Duodenal mucosa (tissue), 2 donors: ENCODE measurements at regions not wholly inside any gene's neighbourhood (a gene's known extent, or its start where the extent isn't known, plus 50 kb on each side); places are given as distances from the start of the nearest gene placed in this dataset.

Source experiments
- H3K27ac ChIP-seq: one replicate; pipeline ENCODE4 v1.7.0; 2013; ENCODE audit warnings: low read depth, low read length
- H3K27me3 ChIP-seq, 2 donors: one replicate each; pipeline ENCODE4 v1.7.0; 2013; ENCODE audit warnings: low read length in 2 of 2, control low read depth in 1 of 2; ENCODE audit not compliant: insufficient read depth in 2 of 2, control insufficient read depth in 1 of 2
- H3K36me3 ChIP-seq, 2 donors: one replicate each; pipeline ENCODE4 v1.7.0; 2013; ENCODE audit warnings: low read length in 2 of 2, control low read depth in 1 of 2; ENCODE audit not compliant: insufficient read depth in 2 of 2, control insufficient read depth in 1 of 2
- H3K4me1 ChIP-seq, 2 donors: one replicate each; pipeline ENCODE4 v1.7.0; 2013; ENCODE audit warnings: low read length in 2 of 2, control low read depth in 1 of 2; ENCODE audit not compliant: insufficient read depth in 2 of 2, control insufficient read depth in 1 of 2
- H3K4me3 ChIP-seq, 2 donors: one replicate each; pipeline ENCODE4 v1.7.0; 2013; ENCODE audit warnings: low read length in 2 of 2, low read depth in 1 of 2
- H3K9ac ChIP-seq, 2 donors: one replicate each; pipeline ENCODE4 v1.7.0; 2013; ENCODE audit warnings: low read length in 2 of 2, low read depth in 1 of 2
- H3K9me3 ChIP-seq, 2 donors: one replicate each; pipeline ENCODE4 v1.7.0; 2013; ENCODE audit warnings: low read length in 2 of 2, control low read depth in 1 of 2; ENCODE audit not compliant: control insufficient read depth in 1 of 2

DNA sequence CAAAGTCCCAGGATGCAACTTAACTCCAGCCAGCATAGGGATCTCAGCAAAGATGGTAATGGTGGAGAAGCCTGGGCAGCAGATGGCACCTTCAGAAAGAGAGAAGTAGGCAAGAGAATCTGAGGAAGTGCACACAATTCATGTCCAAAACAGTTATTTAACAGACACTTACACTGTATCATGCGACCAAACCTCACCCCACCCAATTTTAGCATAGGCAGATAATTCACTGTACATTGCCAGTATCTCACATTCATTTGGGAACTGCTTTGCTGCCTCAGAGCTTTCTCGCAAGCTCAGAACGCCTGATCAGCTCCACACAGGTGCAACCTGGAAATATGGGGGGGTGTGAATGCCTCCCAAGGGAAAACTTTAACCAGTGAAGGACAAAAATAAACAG lies 143.0 kb upstream of the MAOA start:
- H3K36me3 ChIP-seq = no peaks in the 10 kb centered on the region
- no peak overlapping the region for H3K9ac ChIP-seq
- no peaks in the 10 kb centered on the region for H3K27me3 ChIP-seq
- no peak overlapping the region for H3K4me3 ChIP-seq
- H3K4me1 ChIP-seq = no peaks in the 10 kb centered on the region
- H3K27ac ChIP-seq = no peak overlapping the region
- no peaks in the 10 kb centered on the region for H3K9me3 ChIP-seq

DNA sequence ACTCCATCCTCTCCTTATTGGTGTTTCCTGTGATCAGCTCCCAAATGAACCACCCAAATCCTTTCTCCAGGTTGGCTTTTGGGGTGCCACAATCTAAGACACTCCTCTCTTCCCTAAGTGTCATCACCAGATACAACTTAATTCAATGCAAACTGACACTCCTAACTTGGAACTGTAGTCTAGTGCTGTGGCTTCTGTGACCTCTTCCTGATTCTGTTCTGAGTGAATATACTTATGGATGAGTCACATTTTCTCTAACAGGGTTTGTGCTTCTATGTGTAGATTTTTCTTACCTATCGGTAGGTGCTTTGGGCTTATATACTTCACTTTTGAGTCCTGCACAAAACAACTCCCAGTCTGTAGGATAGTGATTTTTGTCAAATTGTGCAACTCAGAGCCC lies 141.3 kb upstream of the MAOA start:
- Histone ChIP-seq H3K36me3 (no peaks in the 10 kb centered on the region), H3K27ac (no peak overlapping the region), H3K9ac (no peak overlapping the region), H3K27me3 (no peaks in the 10 kb centered on the region), H3K4me1 (no peaks in the 10 kb centered on the region), H3K9me3 (no peaks in the 10 kb centered on the region), H3K4me3 (no peak overlapping the region)

DNA sequence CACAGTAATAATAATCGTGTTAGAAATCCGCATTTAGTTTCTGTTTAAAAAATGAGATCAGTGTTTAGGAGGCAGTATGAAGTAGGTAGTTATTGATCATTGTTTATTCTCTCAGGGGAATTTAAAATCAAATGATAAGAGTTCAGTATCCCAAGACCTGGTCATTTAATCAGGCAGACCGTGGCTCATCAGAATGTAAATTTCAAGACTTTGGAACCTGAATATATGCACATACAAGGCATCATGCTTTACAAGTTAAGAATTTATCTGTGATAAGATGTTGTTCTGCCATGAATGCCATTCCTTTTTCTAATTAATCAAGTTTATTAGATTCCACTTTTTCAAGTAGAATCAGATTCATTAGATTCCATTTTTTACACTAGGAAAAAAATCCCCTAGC lies 133.5 kb upstream of the MAOA start:
- Histone ChIP-seq H3K4me1 (no peaks in the 10 kb centered on the region), H3K4me3 (no peak overlapping the region), H3K9me3 (no peaks in the 10 kb centered on the region), H3K27me3 (no peaks in the 10 kb centered on the region), H3K36me3 (no peaks in the 10 kb centered on the region), H3K9ac (no peak overlapping the region), H3K27ac (no peak overlapping the region)

DNA sequence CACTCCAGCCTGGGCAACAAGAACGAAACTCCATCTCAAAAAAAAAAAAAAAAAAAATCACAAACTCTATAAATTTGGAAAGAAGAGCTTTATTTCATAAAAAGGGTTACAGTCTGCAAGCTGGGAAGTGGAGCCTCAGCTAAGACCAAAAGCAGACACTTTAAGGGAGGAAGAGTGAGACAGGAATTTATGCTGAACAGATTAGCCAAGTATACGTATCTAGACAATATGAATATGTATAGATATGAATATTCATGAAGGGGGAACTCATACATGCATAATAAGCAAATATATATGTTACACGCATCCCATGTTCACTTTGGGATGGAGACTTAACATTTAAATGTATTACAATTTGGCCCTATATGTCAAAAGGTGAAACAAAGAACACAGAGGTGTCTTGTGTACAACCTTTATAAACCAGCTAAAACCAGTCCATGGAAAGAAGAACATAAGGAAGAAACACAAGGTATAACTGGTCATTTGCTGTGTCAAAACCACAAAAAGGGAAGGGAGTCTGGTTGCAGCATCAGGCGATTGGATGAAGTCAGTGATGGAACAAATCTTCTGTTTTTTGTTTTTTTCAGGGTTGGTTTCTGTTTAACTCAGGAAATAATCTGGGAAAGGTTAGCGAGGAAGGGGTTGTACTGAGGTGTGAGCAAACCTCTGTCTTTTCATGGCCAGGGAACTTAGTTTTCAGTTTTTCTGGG lies 130.0 kb upstream of the MAOA start:
- no peaks in the 10 kb centered on the region for H3K4me1 ChIP-seq
- H3K9me3 ChIP-seq = no peaks in the 10 kb centered on the region
- H3K9ac ChIP-seq = no peak overlapping the region

DNA sequence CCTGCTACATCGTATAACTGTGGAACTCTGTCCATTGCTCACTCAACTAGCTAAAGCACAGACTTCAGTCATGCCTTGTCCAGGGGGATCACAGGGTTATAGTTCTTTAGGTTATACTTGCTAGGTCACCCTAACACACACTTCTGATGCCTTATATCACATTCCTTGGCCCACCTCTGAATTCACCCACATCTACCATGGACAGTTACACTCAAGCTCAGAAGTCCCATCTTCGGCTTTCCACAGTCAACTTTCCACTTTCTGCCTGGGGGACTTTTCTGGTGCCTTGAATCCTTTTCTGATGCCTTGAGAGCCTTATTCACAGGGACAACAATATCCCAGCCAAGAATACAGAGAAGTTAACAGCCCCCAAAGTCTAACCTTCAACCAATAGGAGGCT lies 129.2 kb upstream of the MAOA start:
- H3K4me3 ChIP-seq = no peak overlapping the region
- no peaks in the 10 kb centered on the region for H3K27me3 ChIP-seq
- H3K9me3 ChIP-seq = no peaks in the 10 kb centered on the region
- no peak overlapping the region for H3K9ac ChIP-seq
- H3K27ac ChIP-seq = no peak overlapping the region
- H3K4me1 ChIP-seq = no peaks in the 10 kb centered on the region
- no peaks in the 10 kb centered on the region for H3K36me3 ChIP-seq

More for the DNA sequence above, 130.0 kb upstream of the MAOA start:
- Histone ChIP-seq H3K4me3 (no peak overlapping the region), H3K27me3 (no peaks in the 10 kb centered on the region), H3K27ac (no peak overlapping the region), H3K36me3 (no peaks in the 10 kb centered on the region)

DNA sequence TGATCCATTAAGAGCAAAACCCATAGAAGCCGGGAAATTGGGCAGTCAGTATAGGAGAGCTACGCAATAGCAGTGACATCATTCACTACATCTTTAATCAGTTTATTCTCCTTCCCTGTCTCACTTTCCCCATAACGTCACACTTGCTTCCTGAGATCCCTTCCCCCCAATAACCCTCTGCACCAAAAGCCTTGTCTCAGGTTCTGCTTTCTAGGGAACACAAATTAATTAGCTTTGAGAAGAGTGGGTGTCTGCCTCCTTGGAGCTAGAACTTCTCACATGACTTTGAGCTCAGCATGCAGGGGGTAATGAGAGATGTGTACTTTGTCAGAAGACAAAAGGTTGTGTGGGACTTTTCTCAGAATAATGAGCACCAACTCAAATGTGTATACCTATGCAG lies 128.3 kb upstream of the MAOA start:
- Histone ChIP-seq H3K27me3 (no peaks in the 10 kb centered on the region), H3K4me1 (no peaks in the 10 kb centered on the region), H3K9ac (no peak overlapping the region), H3K9me3 (no peaks in the 10 kb centered on the region), H3K4me3 (no peak overlapping the region), H3K27ac (no peak overlapping the region), H3K36me3 (no peaks in the 10 kb centered on the region)

DNA sequence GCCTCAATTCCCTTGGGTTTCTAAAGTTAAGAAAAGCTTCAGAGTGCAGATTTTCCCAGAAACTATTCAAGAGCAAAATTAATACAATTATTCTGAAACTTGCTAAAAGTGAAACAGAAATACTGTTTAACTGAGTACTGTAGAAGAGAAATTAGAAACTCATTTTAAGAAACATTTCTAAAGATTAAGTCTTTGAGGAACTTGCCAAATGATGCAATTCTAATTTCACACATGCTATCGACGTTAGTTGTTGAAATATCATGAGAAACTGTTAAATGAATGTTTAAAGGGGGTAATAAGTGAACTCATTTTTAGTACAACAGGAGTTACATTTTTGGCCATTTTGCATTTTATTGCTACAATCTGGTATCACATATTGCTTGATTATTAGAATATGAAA lies 125.3 kb upstream of the MAOA start:
- Histone ChIP-seq H3K27me3 (no peaks in the 10 kb centered on the region), H3K9me3 (no peaks in the 10 kb centered on the region), H3K9ac (no peak overlapping the region)

DNA sequence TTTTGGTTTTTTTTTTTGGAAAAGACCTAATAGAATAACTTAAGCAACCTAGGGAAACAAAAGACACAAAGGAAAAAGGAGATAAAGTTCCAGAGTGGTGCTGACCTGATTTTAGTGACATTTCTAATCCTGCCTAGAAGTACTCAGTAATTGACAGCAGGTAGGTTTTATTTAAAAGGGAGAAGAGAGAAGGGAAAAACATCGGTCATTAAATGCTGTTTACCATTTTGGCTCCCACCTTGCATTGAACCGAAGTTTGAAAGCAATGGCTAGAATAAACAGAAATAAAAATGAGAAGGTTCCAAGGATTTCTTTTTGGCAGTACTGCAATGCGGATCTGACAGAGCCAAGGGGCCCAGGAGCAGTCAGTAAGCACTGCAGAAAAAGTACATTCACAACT lies 115.8 kb upstream of the MAOA start:
- Histone ChIP-seq H3K9me3 (no peaks in the 10 kb centered on the region), H3K4me1 (no peaks in the 10 kb centered on the region), H3K27me3 (no peaks in the 10 kb centered on the region), H3K9ac (no peak overlapping the region), H3K27ac (no peak overlapping the region), H3K4me3 (no peak overlapping the region), H3K36me3 (no peaks in the 10 kb centered on the region)

More for the DNA sequence above, 125.3 kb upstream of the MAOA start:
- Histone ChIP-seq H3K4me3 (no peak overlapping the region), H3K4me1 (no peaks in the 10 kb centered on the region), H3K27ac (no peak overlapping the region), H3K36me3 (no peaks in the 10 kb centered on the region)

DNA sequence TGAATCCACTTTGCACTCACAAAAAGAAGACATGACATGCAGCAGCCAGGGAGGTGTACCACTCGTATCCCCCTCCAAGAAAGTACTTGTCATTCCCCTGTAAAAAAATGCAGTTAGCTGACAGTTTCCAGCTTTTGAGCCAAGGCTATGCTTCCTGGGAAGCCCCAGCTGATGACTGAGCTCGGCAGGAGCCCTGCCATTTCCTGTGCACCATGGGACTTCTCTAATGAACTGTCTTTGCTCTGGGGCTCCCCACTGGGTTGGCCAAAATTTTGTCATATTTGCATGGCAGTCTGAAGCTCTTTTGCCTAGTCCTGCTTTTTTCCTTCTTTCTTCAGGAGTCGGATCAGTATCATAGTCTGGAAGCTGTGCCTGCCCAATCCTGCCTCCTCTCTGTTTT lies 104.5 kb upstream of the MAOA start:
- H3K9me3 ChIP-seq = no peaks in the 10 kb centered on the region
- peak overlapping the region in 1 of 2 donors; percentile 40 for H3K4me3 ChIP-seq
- H3K4me1 ChIP-seq = peaks cover 11 to 23% of the 10 kb centered on the region in 2 donors
- no peak overlapping the region for H3K27ac ChIP-seq
- no peaks in the 10 kb centered on the region for H3K27me3 ChIP-seq
- no peaks in the 10 kb centered on the region for H3K36me3 ChIP-seq
- no peak overlapping the region for H3K9ac ChIP-seq

DNA sequence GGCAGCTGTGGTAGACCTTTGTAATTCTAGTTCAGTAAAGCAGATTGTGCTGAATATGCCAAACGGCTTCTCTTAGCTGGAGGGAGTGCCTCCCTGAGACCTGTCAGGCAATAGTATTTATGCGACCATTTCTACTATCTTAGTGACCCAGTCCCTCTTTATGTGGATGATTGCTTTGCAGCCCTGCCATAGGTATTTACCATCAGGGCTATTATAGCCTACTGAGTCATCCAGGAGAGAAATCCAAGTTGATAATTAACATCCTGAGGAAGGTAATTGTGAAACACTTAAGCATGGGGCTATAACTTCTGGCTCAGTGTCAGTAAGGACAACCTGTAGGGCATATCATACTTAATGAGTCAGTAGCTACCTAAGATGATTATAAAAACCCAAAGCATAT lies 103.9 kb upstream of the MAOA start:
- peaks cover 11 to 28% of the 10 kb centered on the region in 2 donors for H3K4me1 ChIP-seq
- no peaks in the 10 kb centered on the region for H3K27me3 ChIP-seq
- no peaks in the 10 kb centered on the region for H3K36me3 ChIP-seq
- no peak overlapping the region for H3K27ac ChIP-seq
- peak overlapping the region in 1 of 2 donors; percentile 40 for H3K4me3 ChIP-seq
- no peak overlapping the region for H3K9ac ChIP-seq
- no peaks in the 10 kb centered on the region for H3K9me3 ChIP-seq

DNA sequence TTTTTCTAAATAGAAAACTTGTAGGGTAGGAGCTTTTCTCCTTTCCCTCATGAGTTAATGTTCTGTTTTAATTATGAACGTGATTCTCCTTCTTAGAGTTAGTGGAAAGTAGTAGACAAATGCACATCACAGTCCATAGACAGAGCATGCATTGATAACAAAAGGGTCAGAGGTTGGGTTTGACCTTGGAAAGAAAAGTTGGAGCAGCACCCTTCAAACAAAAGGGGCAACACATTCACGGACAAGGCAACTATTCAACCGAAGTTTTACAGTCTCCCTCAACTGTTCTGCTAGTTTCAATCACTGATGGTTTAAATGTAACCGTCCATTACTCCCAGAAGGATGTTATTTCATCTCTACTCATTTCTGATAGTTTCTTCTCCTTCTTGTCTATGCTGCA lies 103.4 kb upstream of the MAOA start:
- Histone ChIP-seq H3K4me1 (peaks cover 11 to 28% of the 10 kb centered on the region in 2 donors), H3K9me3 (no peaks in the 10 kb centered on the region), H3K27ac (no peak overlapping the region), H3K36me3 (no peaks in the 10 kb centered on the region), H3K4me3 (no peak overlapping the region), H3K27me3 (no peaks in the 10 kb centered on the region), H3K9ac (no peak overlapping the region)
